ENCODE measurements at regions not wholly inside any gene's neighbourhood (a gene's known extent, or its start where the extent isn't known, plus 50 kb on each side); places are given as distances from the start of the nearest gene placed in this dataset.
"Not testable (repeated sequence)": the region's sequence is repeated elsewhere in the genome, so short reads cannot be mapped to it uniquely, and the experiment has no call there.

DNA sequence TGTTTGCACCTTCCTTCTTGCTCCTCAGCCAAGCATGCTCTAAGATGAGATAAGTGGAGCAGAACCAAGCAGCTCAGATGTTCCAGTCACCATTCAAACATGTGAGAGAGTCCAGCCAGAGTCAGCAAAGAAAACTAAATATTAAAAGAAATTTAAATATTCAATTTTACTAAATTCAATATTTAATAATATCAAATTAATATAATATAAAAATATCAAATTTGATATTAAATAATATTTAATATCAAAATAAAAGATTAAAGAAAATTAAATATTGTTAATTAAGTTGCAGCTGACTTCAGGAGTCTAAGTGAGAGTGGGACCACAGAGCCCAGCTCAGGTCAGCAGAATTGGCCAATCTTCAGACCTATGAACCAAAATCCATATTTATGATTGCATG lies 526.1 kb upstream of the FLRT2 start:
- peaks cover 6% of the 10 kb centered on the region for H3K9me3 Mint-ChIP-seq (ENCODE audit: low read depth)
- H3K27me3 Mint-ChIP-seq, result no peaks in the 10 kb centered on the region
- CTCF ChIA-PET, result no interaction called here
- ATAC-seq (no peak), DNase-seq (no peak)
- POLR2A ChIA-PET, result no interaction called here
- no peaks in the 10 kb centered on the region for H3K4me1 Mint-ChIP-seq
- H3K36me3 Mint-ChIP-seq (ENCODE audit: low read depth), result no peaks in the 10 kb centered on the region
- H3K4me3 Mint-ChIP-seq, result no peak overlapping the region
- no peak overlapping the region for H3K27ac Mint-ChIP-seq
- intact Hi-C loops (cut with DNase I, micrococcal nuclease), result no loop called here

- CTCF ChIA-PET, result no interaction called here
- intact Hi-C loops (cut with DNase I, micrococcal nuclease), result no loop called here
- ATAC-seq, result no peak
- DNase-seq, result no peak
- H3K4me1 Mint-ChIP-seq, result no peaks in the 10 kb centered on the region
- no peak overlapping the region for H3K4me3 Mint-ChIP-seq
- no peak overlapping the region for H3K27ac Mint-ChIP-seq
- H3K9me3 Mint-ChIP-seq (ENCODE audit: low read depth), result peaks cover 11% of the 10 kb centered on the region
- POLR2A ChIA-PET, result no interaction called here
- no peaks in the 10 kb centered on the region for H3K36me3 Mint-ChIP-seq (ENCODE audit: low read depth)
- no peaks in the 10 kb centered on the region for H3K27me3 Mint-ChIP-seq
Observed at GRCh38 chr14:85009506-85009905, 520.4 kb upstream of the FLRT2 start.

- H3K27ac Mint-ChIP-seq, result no peak overlapping the region
- no peaks in the 10 kb centered on the region for H3K4me1 Mint-ChIP-seq
- H3K36me3 Mint-ChIP-seq (ENCODE audit: low read depth), result no peaks in the 10 kb centered on the region
- CTCF ChIA-PET, result no interaction called here
- no peaks in the 10 kb centered on the region for H3K27me3 Mint-ChIP-seq
- intact Hi-C loops (cut with DNase I, micrococcal nuclease), result no loop called here
- DNase-seq (no peak), ATAC-seq (no peak)
- POLR2A ChIA-PET, result no interaction called here
- H3K9me3 Mint-ChIP-seq (ENCODE audit: low read depth), result peaks cover 11% of the 10 kb centered on the region
- no peak overlapping the region for H3K4me3 Mint-ChIP-seq
Observed at GRCh38 chr14:85010186-85010585, 519.8 kb upstream of the FLRT2 start.

DNA sequence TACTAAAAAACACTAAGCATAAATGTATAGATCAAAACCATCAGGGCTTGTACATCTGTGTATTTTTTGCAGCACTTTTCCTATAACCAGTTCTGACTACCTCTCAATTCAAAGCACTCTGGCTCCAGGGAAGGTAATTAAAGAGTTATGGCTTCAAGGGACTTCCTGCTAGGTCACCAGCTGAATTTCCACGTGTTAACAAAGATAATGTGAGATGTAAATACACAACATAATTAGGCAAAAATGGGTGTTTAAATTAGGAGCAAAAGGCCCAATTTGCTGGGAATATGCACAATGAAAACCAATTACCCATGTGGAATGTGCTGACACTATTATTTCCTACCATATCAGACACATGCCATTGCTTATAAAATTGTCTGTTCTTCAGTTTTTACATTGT lies 513.4 kb upstream of the FLRT2 start:
- Mint-ChIP-seq H3K4me1 (no peaks in the 10 kb centered on the region), H3K27ac (no peak overlapping the region), H3K36me3 (ENCODE audit: low read depth) (no peaks in the 10 kb centered on the region), H3K27me3 (no peaks in the 10 kb centered on the region), H3K4me3 (no peak overlapping the region), H3K9me3 (ENCODE audit: low read depth) (peaks cover 16% of the 10 kb centered on the region)
- CTCF ChIA-PET, result no interaction called here
- ATAC-seq (no peak), DNase-seq (no peak)
- intact Hi-C loops (cut with DNase I, micrococcal nuclease), result no loop called here
- POLR2A ChIA-PET, result no interaction called here

- intact Hi-C loops (cut with DNase I, micrococcal nuclease); H3K4me1 Mint-ChIP-seq: not testable (repeated sequence)
Observed at GRCh38 chr14:85023866-85024265, 506.1 kb upstream of the FLRT2 start.

DNA sequence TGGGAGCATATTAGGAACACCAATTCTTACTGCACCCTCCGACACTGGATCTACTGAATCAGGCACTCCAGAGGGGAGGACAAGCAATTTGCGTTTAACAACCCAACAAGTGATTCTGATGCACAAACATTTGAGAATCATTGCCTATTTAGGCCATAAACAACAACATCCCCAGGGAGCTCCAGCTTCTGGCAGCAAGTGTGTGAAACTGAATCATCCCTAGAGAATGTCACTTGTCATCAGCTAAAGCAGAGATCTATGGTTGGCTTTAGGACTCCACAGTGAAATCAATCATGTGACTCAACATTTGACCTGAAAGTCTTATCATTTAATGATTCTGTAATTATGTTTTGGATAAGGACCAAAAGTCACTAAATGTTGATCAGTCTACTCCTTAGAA lies 505.0 kb upstream of the FLRT2 start:
- Mint-ChIP-seq H3K27me3 (no peaks in the 10 kb centered on the region), H3K4me3 (no peak overlapping the region), H3K27ac (no peak overlapping the region), H3K4me1 (no peaks in the 10 kb centered on the region), H3K9me3 (ENCODE audit: low read depth) (peaks cover 18% of the 10 kb centered on the region), H3K36me3 (ENCODE audit: low read depth) (no peaks in the 10 kb centered on the region)
- ATAC-seq, result no peak
- ChIA-PET POLR2A (no interaction called here), CTCF (no interaction called here)
- intact Hi-C loops (cut with DNase I, micrococcal nuclease), result no loop called here
- no peak for DNase-seq

More at GRCh38 chr14:85023866-85024265, 506.1 kb upstream of the FLRT2 start:
- DNase-seq; CTCF ChIA-PET; H3K36me3 Mint-ChIP-seq (ENCODE audit: low read depth); ATAC-seq; H3K4me3 Mint-ChIP-seq; H3K27me3 Mint-ChIP-seq; H3K27ac Mint-ChIP-seq; POLR2A ChIA-PET: not testable (repeated sequence)
- peaks cover 18% of the 10 kb centered on the region for H3K9me3 Mint-ChIP-seq (ENCODE audit: low read depth)

GRCh38 chr14:85027681-85028370 lies 502.1 kb upstream of the FLRT2 start:
- intact Hi-C loops (cut with DNase I, micrococcal nuclease), result no loop called here
- no peak for ATAC-seq
- Mint-ChIP-seq H3K27ac (no peak overlapping the region), H3K4me3 (no peak overlapping the region), H3K27me3 (no peaks in the 10 kb centered on the region), H3K9me3 (ENCODE audit: low read depth) (peaks cover 11% of the 10 kb centered on the region), H3K4me1 (no peaks in the 10 kb centered on the region), H3K36me3 (ENCODE audit: low read depth) (no peaks in the 10 kb centered on the region)
- ChIA-PET CTCF (no interaction called here), POLR2A (no interaction called here)
- DNase-seq, result no peak

- Mint-ChIP-seq H3K27ac (no peak overlapping the region), H3K36me3 (ENCODE audit: low read depth) (no peaks in the 10 kb centered on the region), H3K4me1 (no peaks in the 10 kb centered on the region), H3K9me3 (ENCODE audit: low read depth) (peaks cover 6% of the 10 kb centered on the region), H3K27me3 (no peaks in the 10 kb centered on the region), H3K4me3 (no peak overlapping the region)
- no peak for DNase-seq
- ATAC-seq, result no peak
- POLR2A ChIA-PET, result no interaction called here
- intact Hi-C loops (cut with DNase I, micrococcal nuclease), result no loop called here
- CTCF ChIA-PET, result no interaction called here
Observed at GRCh38 chr14:85037411-85037810, 492.5 kb upstream of the FLRT2 start.

GRCh38 chr14:85038526-85039352 lies 491.2 kb upstream of the FLRT2 start:
- Mint-ChIP-seq H3K4me3 (no peak overlapping the region), H3K27ac (no peak overlapping the region), H3K27me3 (no peaks in the 10 kb centered on the region), H3K9me3 (ENCODE audit: low read depth) (peaks cover 6% of the 10 kb centered on the region), H3K36me3 (ENCODE audit: low read depth) (no peaks in the 10 kb centered on the region), H3K4me1 (no peaks in the 10 kb centered on the region)
- no peak for DNase-seq
- intact Hi-C loops (cut with DNase I, micrococcal nuclease), result no loop called here
- ChIA-PET CTCF (no interaction called here), POLR2A (no interaction called here)
- no peak for ATAC-seq

GRCh38 chr14:85039353-85039626 lies 490.7 kb upstream of the FLRT2 start:
- Mint-ChIP-seq H3K9me3 (ENCODE audit: low read depth) (peaks cover 6% of the 10 kb centered on the region), H3K4me1 (no peaks in the 10 kb centered on the region), H3K36me3 (ENCODE audit: low read depth) (no peaks in the 10 kb centered on the region), H3K4me3 (no peak overlapping the region), H3K27me3 (no peaks in the 10 kb centered on the region), H3K27ac (no peak overlapping the region)
- intact Hi-C loops (cut with DNase I, micrococcal nuclease), result no loop called here
- ATAC-seq (no peak), DNase-seq (no peak)
- CTCF ChIA-PET, result no interaction called here
- POLR2A ChIA-PET, result no interaction called here

- H3K9me3 Mint-ChIP-seq (ENCODE audit: low read depth), result peaks cover 6% of the 10 kb centered on the region
- no peak overlapping the region for H3K4me3 Mint-ChIP-seq
- ChIA-PET POLR2A (no interaction called here), CTCF (no interaction called here)
- ATAC-seq (no peak), DNase-seq (no peak)
- no peaks in the 10 kb centered on the region for H3K36me3 Mint-ChIP-seq (ENCODE audit: low read depth)
- no peak overlapping the region for H3K27ac Mint-ChIP-seq
- H3K27me3 Mint-ChIP-seq, result no peaks in the 10 kb centered on the region
- H3K4me1 Mint-ChIP-seq, result no peaks in the 10 kb centered on the region
- intact Hi-C loops (cut with DNase I, micrococcal nuclease), result no loop called here
Observed at GRCh38 chr14:85040046-85040685, 489.8 kb upstream of the FLRT2 start.

GRCh38 chr14:85041618-85042017 lies 488.3 kb upstream of the FLRT2 start:
- ATAC-seq (no peak), DNase-seq (no peak)
- intact Hi-C loops (cut with DNase I, micrococcal nuclease), result no loop called here
- no peaks in the 10 kb centered on the region for H3K4me1 Mint-ChIP-seq
- ChIA-PET CTCF (interaction anchor here (1.2 kb wide), 1 partner anchor 9 kb away, joined by 3 read pairs; no protein-coding TSS in a partner anchor), POLR2A (no interaction called here)
- no peak overlapping the region for H3K27ac Mint-ChIP-seq
- no peak overlapping the region for H3K4me3 Mint-ChIP-seq
- no peaks in the 10 kb centered on the region for H3K36me3 Mint-ChIP-seq (ENCODE audit: low read depth)
- H3K9me3 Mint-ChIP-seq (ENCODE audit: low read depth), result peaks cover 12% of the 10 kb centered on the region
- H3K27me3 Mint-ChIP-seq, result no peaks in the 10 kb centered on the region
